Adrenal gland (tissue), 9 donors: ENCODE measurements at regions not wholly inside any gene's neighbourhood (a gene's known extent, or its start where the extent isn't known, plus 50 kb on each side); places are given as distances from the start of the nearest gene placed in this dataset.

Source experiments
- DNase-seq, 7 donors: peaks; one replicate each; pipeline ENCODE4 v3.0.0-alpha.2; 2019 to 2020
- H3K27ac ChIP-seq, 5 donors: fragments of 200-600 bp; sonication (generic) in 4 of 5; 1 replicate in 3 of 5; 2 replicates in 2 of 5; pipeline versions ENCODE4 v1.5.1 to v1.8.0; 2016 to 2020; ENCODE audit warnings: mild to moderate bottlenecking in 1 of 5
- H3K27me3 ChIP-seq: fragments of 200-600 bp; 2 replicates; pipeline ENCODE4 v1.8.0; 2021
- H3K36me3 ChIP-seq, 2 donors: fragments of 200-600 bp; replicated peaks in 1 of 2; 1 replicate in 1 of 2; 2 replicates in 1 of 2; pipeline versions ENCODE4 v1.5.1 to v1.8.0; 2018 to 2022
- H3K4me1 ChIP-seq, 2 donors: fragments of 200-600 bp; replicated peaks in 1 of 2; 1 replicate in 1 of 2; 2 replicates in 1 of 2; pipeline versions ENCODE4 v1.5.1 to v1.8.0; 2018 to 2021
- H3K4me3 ChIP-seq, 4 donors: fragments of 200-600 bp; sonication (generic) in 3 of 4; one replicate each; pipeline ENCODE4 v1.5.1; 2016 to 2018
- H3K9me3 ChIP-seq, 3 donors: fragments of 200-600 bp; sonication (generic) in 1 of 3; replicated peaks in 1 of 3; 1 replicate in 2 of 3; 2 replicates in 1 of 3; pipeline versions ENCODE4 v1.5.1 to v1.8.0; 2016 to 2021
- POLR2A ChIP-seq, 2 donors: fragments of 450-650 bp; IDR thresholded peaks; one replicate each; pipeline ENCODE4 v1.6.1; 2017; ENCODE audit warnings: antibody characterized with exemption in 2 of 2, mild to moderate bottlenecking in 2 of 2, moderate library complexity in 1 of 2
- WGBS, 4 donors: extraction: QIAGEN DNeasy Blood & Tissue Kit in 2 of 4; methylation state at CpG; one replicate each; pipeline versions ENCODE4 v1.1.5 to v1.1.7; 2013 to 2017; 5-methylcytosine and 5-hydroxymethylcytosine counted together
- intact Hi-C, 2 donors: fragments of 100-400 bp; cut with DNase I; formaldehyde crosslinking; loops; one replicate each; pipeline versions ENCODE4 v1.14.1 to v1.15.0; 2022 to 2023
- TF ChIP-seq, protein P1 (sequence below), 6 experiments: fragments of 450-650 bp in 4 of 6; fragments of 200-600 bp in 2 of 6; sonication (generic) in 1 of 6; IDR thresholded peaks; 1 replicate in 5 of 6; 2 replicates in 1 of 6; pipeline versions ENCODE4 v1.5.1 to v1.8.0; 2016 to 2021; ENCODE audit warnings: antibody characterized with exemption in 6 of 6, mild to moderate bottlenecking in 2 of 6, moderate library complexity in 1 of 6
- donor health status: healthy with polysubstance abuse.
- donor health status: Bipolar disorder and iron deficiency.
- donor health status: DM: yes; HTN: yes; CAD: no.
- donor health status: DM: no; HTN: no; CAD: no.
- donor health status: DM: no; HTN: no; CAD: no.

DNA sequence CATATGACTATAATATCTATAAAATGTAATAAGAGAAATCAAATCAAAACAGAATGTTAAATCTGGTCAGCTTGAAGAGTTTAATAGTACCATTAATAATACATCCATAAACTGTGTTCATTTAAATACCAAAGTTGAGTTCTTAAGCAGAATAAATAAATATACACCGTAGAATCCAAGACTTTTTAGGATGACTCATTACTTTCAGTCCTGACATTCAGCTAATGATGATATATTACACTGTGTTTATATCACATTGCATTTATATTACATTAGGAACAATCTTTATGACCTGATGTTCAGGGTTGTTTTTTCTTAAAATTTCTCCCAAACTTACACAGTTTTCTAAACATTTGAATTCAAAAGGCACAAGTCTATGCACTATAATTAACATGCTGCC is 331.3 kb downstream of the SS18 start:
- Histone ChIP-seq H3K4me3 (no peak overlapping the region), H3K27me3 (no peaks in the 10 kb centered on the region), H3K4me1 (no peaks in the 10 kb centered on the region), H3K27ac (no peak overlapping the region), H3K36me3 (no peaks in the 10 kb centered on the region), H3K9me3 (no peaks in the 10 kb centered on the region)
- no peak for DNase-seq
- 20 to 44% (median 31%) methylated on average over 1 of the region's 1 CpG for WGBS, 4 donors
- intact Hi-C loops, result no loop called here
- TF ChIP-seq POLR2A (IDR thresholded peaks at IDR 0.05), result no peak
- TF ChIP-seq, protein P1, sequence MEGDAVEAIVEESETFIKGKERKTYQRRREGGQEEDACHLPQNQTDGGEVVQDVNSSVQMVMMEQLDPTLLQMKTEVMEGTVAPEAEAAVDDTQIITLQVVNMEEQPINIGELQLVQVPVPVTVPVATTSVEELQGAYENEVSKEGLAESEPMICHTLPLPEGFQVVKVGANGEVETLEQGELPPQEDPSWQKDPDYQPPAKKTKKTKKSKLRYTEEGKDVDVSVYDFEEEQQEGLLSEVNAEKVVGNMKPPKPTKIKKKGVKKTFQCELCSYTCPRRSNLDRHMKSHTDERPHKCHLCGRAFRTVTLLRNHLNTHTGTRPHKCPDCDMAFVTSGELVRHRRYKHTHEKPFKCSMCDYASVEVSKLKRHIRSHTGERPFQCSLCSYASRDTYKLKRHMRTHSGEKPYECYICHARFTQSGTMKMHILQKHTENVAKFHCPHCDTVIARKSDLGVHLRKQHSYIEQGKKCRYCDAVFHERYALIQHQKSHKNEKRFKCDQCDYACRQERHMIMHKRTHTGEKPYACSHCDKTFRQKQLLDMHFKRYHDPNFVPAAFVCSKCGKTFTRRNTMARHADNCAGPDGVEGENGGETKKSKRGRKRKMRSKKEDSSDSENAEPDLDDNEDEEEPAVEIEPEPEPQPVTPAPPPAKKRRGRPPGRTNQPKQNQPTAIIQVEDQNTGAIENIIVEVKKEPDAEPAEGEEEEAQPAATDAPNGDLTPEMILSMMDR (IDR thresholded peaks at IDR 0.05), result no peak

DNA sequence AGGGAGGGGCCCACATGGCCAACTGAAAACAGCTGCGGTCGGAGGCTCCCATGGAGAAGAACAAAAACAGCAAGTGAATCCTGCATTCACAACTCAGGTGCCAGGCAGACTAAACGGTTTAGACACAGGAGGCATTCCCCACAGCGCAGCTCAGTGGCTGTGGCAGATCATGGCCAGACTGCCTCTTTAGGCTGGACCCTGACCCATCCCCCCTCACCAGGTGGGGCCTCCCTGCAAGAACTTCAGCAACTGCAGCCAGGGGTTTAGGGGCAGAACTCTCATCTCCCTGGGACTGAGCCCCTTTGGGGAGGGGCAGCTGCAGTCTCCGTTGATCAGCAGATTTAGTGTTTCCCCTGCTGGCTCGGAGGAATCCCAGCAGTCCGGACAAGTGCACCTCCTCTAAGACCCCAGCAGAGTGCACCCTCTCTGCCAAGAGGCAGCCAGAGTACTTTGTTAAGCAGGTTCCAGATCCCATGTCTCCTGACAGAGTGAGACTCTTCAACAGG is 346.7 kb downstream of the SS18 start:
- DNase-seq, result no peak
- WGBS, 4 donors, result 68 to 73% (median 69%) methylated on average over 4 to 7 of the region's 7 CpGs
- TF ChIP-seq, protein P1 (IDR thresholded peaks at IDR 0.05), result no peak
- TF ChIP-seq POLR2A (IDR thresholded peaks at IDR 0.05), result no peak
- no peak overlapping the region for H3K4me3 ChIP-seq
- H3K4me1 ChIP-seq, result no peaks in the 10 kb centered on the region
- intact Hi-C loops, result no loop called here
- no peaks in the 10 kb centered on the region for H3K36me3 ChIP-seq
- H3K27me3 ChIP-seq, result no peaks in the 10 kb centered on the region
- no peaks in the 10 kb centered on the region for H3K9me3 ChIP-seq
- no peak overlapping the region for H3K27ac ChIP-seq

- DNase-seq, result no peak
- no peaks in the 10 kb centered on the region for H3K36me3 ChIP-seq
- no peak overlapping the region for H3K27ac ChIP-seq
- intact Hi-C loops, result no loop called here
- TF ChIP-seq, protein P1 (IDR thresholded peaks at IDR 0.05), result no peak
- no peak for TF ChIP-seq POLR2A (IDR thresholded peaks at IDR 0.05)
- no peaks in the 10 kb centered on the region for H3K4me1 ChIP-seq
- H3K27me3 ChIP-seq, result no peaks in the 10 kb centered on the region
- WGBS, 4 donors, result 68 to 81% (median 73%) methylated on average over 2 of the region's 2 CpGs
- H3K4me3 ChIP-seq, result no peak overlapping the region
- no peaks in the 10 kb centered on the region for H3K9me3 ChIP-seq
Observed at GRCh38 chr18:25739376-25739775, 351.0 kb downstream of the SS18 start.

GRCh38 chr18:25737710-25738311 is 352.6 kb downstream of the SS18 start:
- no peaks in the 10 kb centered on the region for H3K27me3 ChIP-seq
- no peak for DNase-seq
- TF ChIP-seq, protein P1 (IDR thresholded peaks at IDR 0.05), result no peak
- no peak for TF ChIP-seq POLR2A (IDR thresholded peaks at IDR 0.05)
- intact Hi-C loops, result no loop called here
- no peaks in the 10 kb centered on the region for H3K4me1 ChIP-seq
- H3K27ac ChIP-seq, result no peak overlapping the region
- H3K4me3 ChIP-seq, result no peak overlapping the region
- no peaks in the 10 kb centered on the region for H3K9me3 ChIP-seq
- 63 to 77% (median 70%) methylated on average over 5 to 7 of the region's 7 CpGs for WGBS, 4 donors
- H3K36me3 ChIP-seq, result no peaks in the 10 kb centered on the region
